NCI-H2196 (cell line): ENCODE measurements at regions not wholly inside any gene's neighbourhood (a gene's known extent, or its start where the extent isn't known, plus 50 kb on each side); places are given as distances from the start of the nearest gene placed in this dataset.

Source experiments
- DNase-seq: peaks from one replicate; lab custom pipeline; 2025; ENCODE audit not compliant: unreplicated experiment; lab: John Stamatoyannopoulos, UW

- no peak for DNase-seq
These were observed 149.2 kb upstream of the NCKAP5 start for GRCh38 chr2:133717497-133717896.

GRCh38 chr2:133718688-133719201 lies 150.5 kb upstream of the NCKAP5 start:
- no peak for DNase-seq

- DNase-seq = no peak
These were observed 152.2 kb upstream of the NCKAP5 start for GRCh38 chr2:133720429-133720828.

GRCh38 chr2:133721118-133721517 lies 152.9 kb upstream of the NCKAP5 start:
- no peak for DNase-seq

- no peak for DNase-seq
These were observed 154.9 kb upstream of the NCKAP5 start for GRCh38 chr2:133723133-133723532.

GRCh38 chr2:133726973-133727372 lies 158.7 kb upstream of the NCKAP5 start:
- DNase-seq = no peak

- no peak for DNase-seq
These were observed 163.8 kb upstream of the NCKAP5 start for GRCh38 chr2:133732059-133732458.

GRCh38 chr2:133732982-133733900 lies 165.0 kb upstream of the NCKAP5 start:
- DNase-seq = no peak

- DNase-seq = no peak
These were observed 165.6 kb upstream of the NCKAP5 start for GRCh38 chr2:133733901-133734255.

- no peak for DNase-seq
These were observed 166.6 kb upstream of the NCKAP5 start for GRCh38 chr2:133734716-133735495.

- no peak for DNase-seq
These were observed 168.4 kb upstream of the NCKAP5 start for GRCh38 chr2:133736674-133737073.

GRCh38 chr2:133737242-133737993 lies 169.2 kb upstream of the NCKAP5 start:
- DNase-seq = no peak

- no peak for DNase-seq
These were observed 170.8 kb upstream of the NCKAP5 start for GRCh38 chr2:133739039-133739438.

- DNase-seq = no peak
These were observed 172.2 kb upstream of the NCKAP5 start for GRCh38 chr2:133740500-133740899.

- no peak for DNase-seq
These were observed 179.9 kb upstream of the NCKAP5 start for GRCh38 chr2:133748007-133748700.

- DNase-seq = no peak
These were observed 185.4 kb upstream of the NCKAP5 start for GRCh38 chr2:133753665-133754064.

- no peak for DNase-seq
These were observed 187.4 kb upstream of the NCKAP5 start for GRCh38 chr2:133755480-133756300.

GRCh38 chr2:133756833-133757232 lies 188.6 kb upstream of the NCKAP5 start:
- DNase-seq = no peak

- no peak for DNase-seq
These were observed 192.1 kb upstream of the NCKAP5 start for GRCh38 chr2:133760376-133760775.

- DNase-seq = no peak
These were observed 197.4 kb upstream of the NCKAP5 start for GRCh38 chr2:133765658-133766057.
